AG10803 (cell line): ENCODE measurements at regions not wholly inside any gene's neighbourhood (a gene's known extent, or its start where the extent isn't known, plus 50 kb on each side); places are given as distances from the start of the nearest gene placed in this dataset.

ENCODE experiments used
- DNase-seq: peaks from one replicate; pipeline ENCODE4 v3.0.0; 2010; ENCODE audit warnings: low read depth
- H3K4me3 ChIP-seq: 2 replicates; pipeline ENCODE4 v1.5.1; 2011; ENCODE audit warnings: mild to moderate bottlenecking, low read length, control low read depth
- CTCF ChIP-seq: conservative IDR thresholded peaks from 2 replicates; pipeline ENCODE4 v1.5.1; 2011; ENCODE audit warnings: mild to moderate bottlenecking, low read length, control low read depth, inconsistent platforms

GRCh38 chr9:18228101-18228500 is 245.9 kb upstream of the ADAMTSL1 start:
- no peak for DNase-seq
- no peak overlapping the region for H3K4me3 ChIP-seq
- no peak for TF ChIP-seq CTCF

- no peak; the same call in 1 of the 2 replicates for TF ChIP-seq CTCF
- no peak overlapping the region for H3K4me3 ChIP-seq
- no peak for DNase-seq
These were observed 243.8 kb upstream of the ADAMTSL1 start for GRCh38 chr9:18229992-18230676.

- no peak for DNase-seq
- H3K4me3 ChIP-seq: no peak overlapping the region
- TF ChIP-seq CTCF: no peak
These were observed 240.6 kb upstream of the ADAMTSL1 start for GRCh38 chr9:18233311-18233710.

- TF ChIP-seq CTCF: no peak
- no peak for DNase-seq
- H3K4me3 ChIP-seq: no peak overlapping the region
These were observed 240.0 kb upstream of the ADAMTSL1 start for GRCh38 chr9:18233776-18234445.

GRCh38 chr9:18235181-18235908 is 238.6 kb upstream of the ADAMTSL1 start:
- no peak overlapping the region for H3K4me3 ChIP-seq
- TF ChIP-seq CTCF: no peak
- no peak for DNase-seq

GRCh38 chr9:18236336-18236735 is 237.6 kb upstream of the ADAMTSL1 start:
- H3K4me3 ChIP-seq: no peak overlapping the region
- no peak for DNase-seq
- TF ChIP-seq CTCF: no peak

GRCh38 chr9:18237776-18238175 is 236.2 kb upstream of the ADAMTSL1 start:
- H3K4me3 ChIP-seq: no peak overlapping the region
- DNase-seq: no peak
- TF ChIP-seq CTCF: no peak
